ENCODE measurements at regions not wholly inside any gene's neighbourhood (a gene's known extent, or its start where the extent isn't known, plus 50 kb on each side); places are given as distances from the start of the nearest gene placed in this dataset.

DNA sequence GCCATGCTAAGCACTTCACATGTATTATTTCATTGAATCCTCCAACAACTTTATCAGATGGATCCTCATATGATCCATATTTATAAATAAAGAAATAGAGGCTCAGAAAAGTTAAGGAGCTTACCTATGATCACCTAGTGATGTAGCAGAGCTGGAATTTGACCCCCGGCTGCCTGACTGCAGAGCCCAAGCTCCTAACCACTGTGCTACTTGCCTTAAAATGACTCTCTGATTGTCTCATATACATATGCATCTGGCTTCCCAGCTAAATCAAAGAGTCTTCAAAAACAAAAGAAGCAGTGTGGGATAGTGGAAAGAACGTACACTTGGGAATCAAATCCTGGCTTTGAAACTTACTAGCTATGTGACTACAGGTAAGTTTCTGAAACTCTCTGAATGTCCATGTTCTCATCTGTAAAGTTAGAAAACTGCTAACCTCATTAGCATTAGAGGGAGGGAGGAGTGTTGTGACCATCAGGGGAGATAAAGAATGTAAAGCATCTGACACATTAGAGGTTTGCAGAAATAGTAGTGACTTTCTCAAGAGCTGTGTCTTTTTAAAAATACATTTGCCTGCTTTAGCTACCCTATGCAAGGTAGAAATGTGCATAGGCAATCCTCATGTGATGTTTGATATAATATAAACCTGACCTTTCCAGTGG is 67.2 kb upstream of the BARHL2 start:
- TF ChIP-seq POLR2A (IDR thresholded peaks at IDR 0.05) = no peak
- TF ChIP-seq, protein P1, sequence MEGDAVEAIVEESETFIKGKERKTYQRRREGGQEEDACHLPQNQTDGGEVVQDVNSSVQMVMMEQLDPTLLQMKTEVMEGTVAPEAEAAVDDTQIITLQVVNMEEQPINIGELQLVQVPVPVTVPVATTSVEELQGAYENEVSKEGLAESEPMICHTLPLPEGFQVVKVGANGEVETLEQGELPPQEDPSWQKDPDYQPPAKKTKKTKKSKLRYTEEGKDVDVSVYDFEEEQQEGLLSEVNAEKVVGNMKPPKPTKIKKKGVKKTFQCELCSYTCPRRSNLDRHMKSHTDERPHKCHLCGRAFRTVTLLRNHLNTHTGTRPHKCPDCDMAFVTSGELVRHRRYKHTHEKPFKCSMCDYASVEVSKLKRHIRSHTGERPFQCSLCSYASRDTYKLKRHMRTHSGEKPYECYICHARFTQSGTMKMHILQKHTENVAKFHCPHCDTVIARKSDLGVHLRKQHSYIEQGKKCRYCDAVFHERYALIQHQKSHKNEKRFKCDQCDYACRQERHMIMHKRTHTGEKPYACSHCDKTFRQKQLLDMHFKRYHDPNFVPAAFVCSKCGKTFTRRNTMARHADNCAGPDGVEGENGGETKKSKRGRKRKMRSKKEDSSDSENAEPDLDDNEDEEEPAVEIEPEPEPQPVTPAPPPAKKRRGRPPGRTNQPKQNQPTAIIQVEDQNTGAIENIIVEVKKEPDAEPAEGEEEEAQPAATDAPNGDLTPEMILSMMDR (IDR thresholded peaks at IDR 0.05) = no peak
